ENCODE measurements at regions not wholly inside any gene's neighbourhood (a gene's known extent, or its start where the extent isn't known, plus 50 kb on each side); places are given as distances from the start of the nearest gene placed in this dataset.

- no peak for TF ChIP-seq POLR2A (IDR thresholded peaks at IDR 0.05; ENCODE audit: low read depth, low read length)
- no peak for TF ChIP-seq POLR2AphosphoS5 (IDR thresholded peaks at IDR 0.05; ENCODE audit: low read depth, low read length)
Observed at GRCh38 chr5:117759849-117760499, 1185.4 kb upstream of the SEMA6A start.
